PC-9 (cell line): ENCODE measurements at regions not wholly inside any gene's neighbourhood (a gene's known extent, or its start where the extent isn't known, plus 50 kb on each side); places are given as distances from the start of the nearest gene placed in this dataset.

Source experiments
- BruUV-seq: library from RNA; stranded (reverse); fragments of 400-500 nt; replicated peaks from 2 replicates; lab custom pipeline; 2021; lab: Mats Ljungman, UMichigan
- CTCF ChIA-PET: fragments of 300-600 bp; sonication (Branson Sonifier 250); formaldehyde crosslinking; loops from one replicate; lab custom pipeline; 2022; ENCODE audit warnings: antibody characterized with exemption; lab: Charles Lee
- POLR2A ChIA-PET: fragments of 300-600 bp; sonication (Branson Sonifier 250); formaldehyde crosslinking; loops from one replicate; lab custom pipeline; 2022; ENCODE audit warnings: antibody characterized with exemption; ENCODE audit not compliant: unreplicated experiment; lab: Charles Lee
- DNase-seq, 2 experiments: peaks; one replicate each; pipeline versions ENCODE4 v3.0.0 to v3.0.0-alpha.2; 2015 to 2022; ENCODE audit warnings: mixed read lengths in 1 of 2
- H2AFZ ChIP-seq: fragments of 200-600 bp; sonication (generic); 2 replicates; pipeline ENCODE4 v1.8.1; 2017; ENCODE audit warnings: antibody characterized with exemption
- H3F3A ChIP-seq: fragments of 200-600 bp; sonication (generic); 2 replicates; pipeline ENCODE4 v1.8.1; 2017; ENCODE audit warnings: antibody characterized with exemption, mild to moderate bottlenecking, low read depth; ENCODE audit not compliant: insufficient read depth
- H3K27ac ChIP-seq: fragments of 200-600 bp; sonication (generic); 2 replicates; pipeline ENCODE4 v1.6.1; 2016; ENCODE audit warnings: mixed run types
- H3K27me3 ChIP-seq: fragments of 200-600 bp; sonication (generic); 2 replicates; pipeline ENCODE4 v1.6.1; 2016; ENCODE audit warnings: low read depth, mixed run types; ENCODE audit not compliant: insufficient read depth
- H3K36me3 ChIP-seq: fragments of 200-600 bp; sonication (generic); 2 replicates; pipeline ENCODE4 v1.6.1; 2016; ENCODE audit warnings: low read depth, mixed run types
- H3K4me1 ChIP-seq: fragments of 200-600 bp; sonication (generic); replicated peaks from 2 replicates; pipeline ENCODE4 v1.6.1; 2016; ENCODE audit warnings: mixed run types; ENCODE audit not compliant: insufficient read depth
- H3K4me2 ChIP-seq: fragments of 200-600 bp; sonication (generic); 2 replicates; pipeline ENCODE4 v1.6.1; 2017; ENCODE audit warnings: mixed run types
- H3K4me3 ChIP-seq: fragments of 200-600 bp; sonication (generic); 2 replicates; pipeline ENCODE4 v1.6.1; 2016; ENCODE audit warnings: mixed run types
- H3K79me2 ChIP-seq: fragments of 200-600 bp; sonication (generic); 2 replicates; pipeline ENCODE4 v1.6.1; 2017; ENCODE audit warnings: low read depth, mixed run types
- H3K9me2 ChIP-seq: fragments of 200-600 bp; sonication (generic); 2 replicates; pipeline ENCODE4 v1.8.1; 2017; ENCODE audit warnings: mild to moderate bottlenecking; ENCODE audit not compliant: insufficient read depth
- H3K9me3 ChIP-seq: fragments of 200-600 bp; sonication (generic); 2 replicates; pipeline ENCODE4 v1.8.1; 2016; ENCODE audit warnings: low read depth; ENCODE audit not compliant: insufficient read depth
- H4K20me1 ChIP-seq: fragments of 200-600 bp; sonication (generic); 2 replicates; pipeline ENCODE4 v1.8.1; 2017; ENCODE audit not compliant: insufficient read depth
- EZH2 ChIP-seq: fragments of 200-600 bp; sonication (generic); IDR thresholded peaks from 2 replicates; pipeline ENCODE4 v1.8.0; 2017; ENCODE audit warnings: antibody characterized with exemption, low read depth
- intact Hi-C: fragments of 100-400 bp; cut with micrococcal nuclease; formaldehyde crosslinking; loops from one replicate; pipeline ENCODE4 v1.10.0; 2022; ENCODE audit not compliant: unreplicated experiment
- TF ChIP-seq, protein P1 (sequence below): fragments of 200-600 bp; sonication (generic); conservative IDR thresholded peaks from 2 replicates; pipeline ENCODE4 v1.6.1; 2017; ENCODE audit warnings: mixed run types, antibody characterized with exemption, mild to moderate bottlenecking, moderate library complexity

DNA sequence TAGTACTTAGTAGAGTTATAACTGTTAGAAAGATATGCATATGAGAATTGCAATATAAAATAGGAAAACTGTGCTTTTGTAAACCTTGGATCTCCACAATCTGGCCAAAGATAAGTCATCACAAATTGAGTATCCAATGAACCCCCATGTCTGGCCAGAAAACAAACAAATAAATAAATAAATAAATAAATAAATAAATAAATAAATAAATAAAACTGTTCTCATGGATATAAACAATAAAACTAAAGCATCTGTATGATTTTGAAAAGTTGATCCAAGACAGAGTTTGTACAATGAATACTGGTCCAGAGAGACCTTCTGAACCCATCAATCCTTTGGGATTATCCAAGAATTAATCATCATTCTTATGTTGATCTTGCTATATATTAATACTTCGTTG lies 367.6 kb upstream of the CDH9 start:
- no peaks in the 10 kb centered on the region for H3K36me3 ChIP-seq

GRCh38 chr5:27403243-27403882 lies 365.0 kb upstream of the CDH9 start:
- H3K9me3 ChIP-seq, result no peaks in the 10 kb centered on the region
- BruUV-seq, result no TSS peak
- H3K4me1 ChIP-seq, result no peaks in the 10 kb centered on the region
- H4K20me1 ChIP-seq, result no peaks in the 10 kb centered on the region
- no peaks in the 10 kb centered on the region; the same call in 1 of the 2 replicates for H3K9me2 ChIP-seq
- no peaks in the 10 kb centered on the region for H3F3A ChIP-seq
- peak overlapping the region; percentile 16; the same call in 1 of the 2 replicates for H3K4me3 ChIP-seq
- ChIA-PET CTCF (no interaction called here), POLR2A (no interaction called here)
- no peak overlapping the region for H2AFZ ChIP-seq
- no peaks in the 10 kb centered on the region for H3K79me2 ChIP-seq
- H3K27ac ChIP-seq, result no peak overlapping the region
- H3K4me2 ChIP-seq, result peak overlapping the region; percentile 44
- no peak for TF ChIP-seq EZH2
- TF ChIP-seq, protein P1, sequence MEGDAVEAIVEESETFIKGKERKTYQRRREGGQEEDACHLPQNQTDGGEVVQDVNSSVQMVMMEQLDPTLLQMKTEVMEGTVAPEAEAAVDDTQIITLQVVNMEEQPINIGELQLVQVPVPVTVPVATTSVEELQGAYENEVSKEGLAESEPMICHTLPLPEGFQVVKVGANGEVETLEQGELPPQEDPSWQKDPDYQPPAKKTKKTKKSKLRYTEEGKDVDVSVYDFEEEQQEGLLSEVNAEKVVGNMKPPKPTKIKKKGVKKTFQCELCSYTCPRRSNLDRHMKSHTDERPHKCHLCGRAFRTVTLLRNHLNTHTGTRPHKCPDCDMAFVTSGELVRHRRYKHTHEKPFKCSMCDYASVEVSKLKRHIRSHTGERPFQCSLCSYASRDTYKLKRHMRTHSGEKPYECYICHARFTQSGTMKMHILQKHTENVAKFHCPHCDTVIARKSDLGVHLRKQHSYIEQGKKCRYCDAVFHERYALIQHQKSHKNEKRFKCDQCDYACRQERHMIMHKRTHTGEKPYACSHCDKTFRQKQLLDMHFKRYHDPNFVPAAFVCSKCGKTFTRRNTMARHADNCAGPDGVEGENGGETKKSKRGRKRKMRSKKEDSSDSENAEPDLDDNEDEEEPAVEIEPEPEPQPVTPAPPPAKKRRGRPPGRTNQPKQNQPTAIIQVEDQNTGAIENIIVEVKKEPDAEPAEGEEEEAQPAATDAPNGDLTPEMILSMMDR, result no peak
- no peaks in the 10 kb centered on the region for H3K36me3 ChIP-seq
- no peaks in the 10 kb centered on the region for H3K27me3 ChIP-seq
- intact Hi-C loops, result no loop called here
- DNase-seq, result no peak

More for the DNA sequence above, 367.6 kb upstream of the CDH9 start:
- no peaks in the 10 kb centered on the region for H3F3A ChIP-seq
- no peak overlapping the region for H3K27ac ChIP-seq
- H3K9me2 ChIP-seq, result no peaks in the 10 kb centered on the region; the same call in 1 of the 2 replicates
- H3K27me3 ChIP-seq, result no peaks in the 10 kb centered on the region
- intact Hi-C loops, result no loop called here
- H3K4me1 ChIP-seq, result no peaks in the 10 kb centered on the region
- H3K4me3 ChIP-seq, result no peak overlapping the region
- no peak overlapping the region for H2AFZ ChIP-seq
- no peak for TF ChIP-seq EZH2
- TF ChIP-seq, protein P1, result no peak
- POLR2A ChIA-PET, result no interaction called here
- no peak for DNase-seq
- BruUV-seq, result no TSS peak
- CTCF ChIA-PET, result no interaction called here
- H3K4me2 ChIP-seq, result no peak overlapping the region
- no peaks in the 10 kb centered on the region for H4K20me1 ChIP-seq
- H3K79me2 ChIP-seq, result no peaks in the 10 kb centered on the region
- H3K9me3 ChIP-seq, result no peaks in the 10 kb centered on the region

DNA sequence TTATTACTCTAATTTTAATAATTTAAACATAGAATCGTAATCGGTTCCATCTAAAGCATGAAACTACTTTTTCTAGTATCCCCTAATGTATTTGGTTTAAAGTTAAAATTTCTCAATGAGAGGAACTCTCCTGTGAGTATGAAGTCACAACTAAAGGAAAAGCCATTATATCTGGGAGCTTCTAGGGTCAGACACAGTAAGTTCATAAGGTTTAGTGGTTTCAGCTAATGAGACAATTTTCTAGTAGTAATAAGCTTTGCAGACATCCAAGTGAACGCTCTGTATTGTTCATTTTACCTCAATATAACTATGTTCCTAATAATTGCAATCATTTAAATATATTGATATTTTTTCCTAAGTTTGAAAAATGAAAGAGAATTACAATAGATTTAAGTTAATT lies 364.4 kb upstream of the CDH9 start:
- H4K20me1 ChIP-seq, result no peaks in the 10 kb centered on the region
- H3K27me3 ChIP-seq, result no peaks in the 10 kb centered on the region
- no peak overlapping the region; the same call in 1 of the 2 replicates for H2AFZ ChIP-seq
- no peaks in the 10 kb centered on the region; the same call in 1 of the 2 replicates for H3K9me2 ChIP-seq
- H3K9me3 ChIP-seq, result no peaks in the 10 kb centered on the region
- BruUV-seq, result no TSS peak
- no peaks in the 10 kb centered on the region for H3K4me1 ChIP-seq
- CTCF ChIA-PET, result no interaction called here
- no peaks in the 10 kb centered on the region for H3F3A ChIP-seq
- 0 out of 2 replicates have a peak overlapping the region, but pooled peaks have one; percentile 44 for H3K4me2 ChIP-seq
- POLR2A ChIA-PET, result no interaction called here
- H3K4me3 ChIP-seq, result no peak overlapping the region
- H3K36me3 ChIP-seq, result no peaks in the 10 kb centered on the region
- no peak for TF ChIP-seq EZH2
- TF ChIP-seq, protein P1, result no peak
- H3K27ac ChIP-seq, result no peak overlapping the region
- DNase-seq, result no peak
- intact Hi-C loops, result no loop called here
- no peaks in the 10 kb centered on the region for H3K79me2 ChIP-seq
